GM12874 (cell line): ENCODE measurements at regions not wholly inside any gene's neighbourhood (a gene's known extent, or its start where the extent isn't known, plus 50 kb on each side); places are given as distances from the start of the nearest gene placed in this dataset.

Experiments used
- CTCF ChIP-seq: IDR thresholded peaks from 2 replicates; pipeline ENCODE4 v1.5.1; 2011; ENCODE audit warnings: low read depth, mild to moderate bottlenecking, control low read depth, low read length, moderate library complexity; ENCODE audit not compliant: insufficient read depth

DNA sequence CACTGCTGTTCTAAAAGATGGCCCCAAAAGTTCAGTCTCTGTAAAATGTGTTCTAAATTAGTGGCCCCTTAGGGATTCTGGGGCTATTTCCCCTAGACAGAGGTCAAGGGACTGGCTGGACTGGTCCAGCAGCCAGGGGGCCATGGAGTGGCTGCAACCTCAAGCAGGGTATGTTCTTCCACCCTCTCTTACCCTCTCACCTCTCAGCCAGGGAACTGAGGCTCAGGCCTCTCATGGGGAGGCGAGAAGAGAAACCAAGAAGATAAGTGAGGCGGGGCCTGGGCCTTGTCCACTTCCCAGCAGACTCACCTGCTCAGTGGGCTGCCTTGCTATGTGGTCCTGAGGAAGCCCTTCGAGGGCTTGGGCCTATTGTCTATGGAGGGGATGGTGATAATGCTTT is 339.7 kb downstream of the MYCN start:
- TF ChIP-seq CTCF: no peak

DNA sequence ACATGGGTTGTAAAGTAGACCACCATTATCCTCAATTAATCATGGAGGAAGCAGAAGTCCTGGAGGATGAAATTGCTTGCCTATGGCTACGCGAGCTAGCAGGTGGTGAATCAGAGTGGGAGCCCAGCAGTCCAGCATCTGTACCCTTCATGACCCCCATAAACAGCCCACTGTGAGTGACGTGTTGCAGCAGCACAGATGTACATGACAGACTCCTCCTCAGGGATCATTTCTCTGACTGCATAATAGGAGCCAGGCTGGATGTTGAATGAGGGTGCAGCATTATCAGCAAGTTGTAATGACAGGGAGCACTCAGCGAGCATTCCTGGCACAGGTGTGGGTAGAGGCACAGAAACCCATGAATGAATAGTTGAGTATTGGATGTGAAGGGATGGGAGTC is 339.3 kb downstream of the MYCN start:
- TF ChIP-seq CTCF: no peak

DNA sequence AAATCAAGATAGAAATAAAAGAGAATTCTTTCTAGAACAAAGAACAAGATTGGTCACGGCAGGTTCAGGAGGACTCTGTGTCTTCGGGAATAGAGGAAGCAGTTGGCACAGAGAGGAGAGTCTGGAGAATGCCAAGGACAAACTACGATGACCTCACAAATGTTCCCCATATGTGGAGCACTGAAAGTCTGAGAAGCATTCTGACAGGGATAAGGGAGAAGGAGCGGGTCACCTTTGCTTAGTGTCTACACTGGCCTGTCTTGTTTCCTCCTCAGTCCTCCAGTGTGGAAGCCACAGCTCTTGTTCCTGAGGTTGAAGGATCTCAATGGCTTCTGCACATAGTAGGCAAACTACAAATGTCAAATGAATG is 338.8 kb downstream of the MYCN start:
- no peak for TF ChIP-seq CTCF

GRCh38 chr2:16278421-16279200 is 338.3 kb downstream of the MYCN start:
- no peak for TF ChIP-seq CTCF

DNA sequence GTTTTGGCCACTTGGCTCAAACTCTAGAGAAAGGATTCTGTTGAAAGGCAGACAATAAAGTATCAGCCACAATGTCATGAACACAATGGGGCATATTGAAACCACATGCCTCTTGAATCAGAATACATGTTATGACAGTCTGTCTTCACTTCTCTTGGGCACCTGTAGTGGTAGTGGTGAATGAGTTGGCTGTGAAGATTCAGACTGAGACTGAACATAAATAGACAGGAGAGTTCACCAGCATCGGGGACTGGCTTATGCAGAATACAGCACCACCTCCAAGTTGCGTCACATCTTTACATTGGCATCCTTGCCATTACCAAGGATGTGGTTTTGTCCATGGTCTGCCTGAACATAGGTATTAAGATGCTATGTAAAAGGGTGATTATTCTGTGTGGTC is 336.8 kb downstream of the MYCN start:
- TF ChIP-seq CTCF: no peak

GRCh38 chr2:16275661-16276060 is 335.3 kb downstream of the MYCN start:
- no peak for TF ChIP-seq CTCF

GRCh38 chr2:16275131-16275530 is 334.8 kb downstream of the MYCN start:
- TF ChIP-seq CTCF: no peak
